GM19467 (cell line): ENCODE measurements at regions not wholly inside any gene's neighbourhood (a gene's known extent, or its start where the extent isn't known, plus 50 kb on each side); places are given as distances from the start of the nearest gene placed in this dataset.
"Not testable (repeated sequence)": the region's sequence is repeated elsewhere in the genome, so short reads cannot be mapped to it uniquely, and the experiment has no call there.

Source experiments
- ATAC-seq: cut with Tn5 transposase; IDR thresholded peaks from one replicate; pipeline ENCODE4 v1.9.1; 2021; ENCODE audit warnings: mild to moderate bottlenecking, moderate library complexity; ENCODE audit not compliant: unreplicated experiment

GRCh38 chr10:60480865-60481563 is 91.3 kb upstream of the ANK3 start:
- ATAC-seq = no peak

- ATAC-seq = no peak
Measured at GRCh38 chr10:60479305-60480020, 89.8 kb upstream of the ANK3 start.

- ATAC-seq = no peak
Measured at GRCh38 chr10:60476451-60476850, 86.8 kb upstream of the ANK3 start.

- ATAC-seq = no peak
Measured at GRCh38 chr10:60473557-60473956, 83.9 kb upstream of the ANK3 start.

- no peak for ATAC-seq
Measured at GRCh38 chr10:60470091-60470490, 80.4 kb upstream of the ANK3 start.

- ATAC-seq = not testable (repeated sequence)
Measured at GRCh38 chr10:60469147-60469546, 79.5 kb upstream of the ANK3 start.

GRCh38 chr10:60467202-60467546 is 77.5 kb upstream of the ANK3 start:
- no peak for ATAC-seq

- no peak for ATAC-seq
Measured at GRCh38 chr10:60466267-60467201, 76.9 kb upstream of the ANK3 start.

GRCh38 chr10:60465801-60466200 is 76.1 kb upstream of the ANK3 start:
- no peak for ATAC-seq

GRCh38 chr10:60464659-60465058 is 75.0 kb upstream of the ANK3 start:
- no peak for ATAC-seq

GRCh38 chr10:60463746-60464145 is 74.1 kb upstream of the ANK3 start:
- no peak for ATAC-seq

GRCh38 chr10:60461688-60462087 is 72.0 kb upstream of the ANK3 start:
- ATAC-seq = no peak

- ATAC-seq = no peak
Measured at GRCh38 chr10:60459701-60460457, 70.2 kb upstream of the ANK3 start.

- no peak for ATAC-seq
Measured at GRCh38 chr10:60456053-60456452, 66.4 kb upstream of the ANK3 start.

GRCh38 chr10:60454336-60454735 is 64.7 kb upstream of the ANK3 start:
- ATAC-seq = no peak

- ATAC-seq = no peak
Measured at GRCh38 chr10:60453036-60453435, 63.4 kb upstream of the ANK3 start.

- no peak for ATAC-seq
Measured at GRCh38 chr10:60450291-60450690, 60.6 kb upstream of the ANK3 start.

GRCh38 chr10:60448246-60448645 is 58.6 kb upstream of the ANK3 start:
- ATAC-seq = no peak

GRCh38 chr10:60446851-60447250 is 57.2 kb upstream of the ANK3 start:
- ATAC-seq = no peak

- no peak for ATAC-seq
Measured at GRCh38 chr10:60446070-60446833, 56.6 kb upstream of the ANK3 start.
